Stimulated activated CD4-positive, alpha-beta T cell treated with anti-CD3 and anti-CD28 coated beads, Interleukin-4, amount 100 ng/mL, for 4 hours (primary cell): ENCODE measurements at regions not wholly inside any gene's neighbourhood (a gene's known extent, or its start where the extent isn't known, plus 50 kb on each side); places are given as distances from the start of the nearest gene placed in this dataset.

Source experiments
- DNase-seq, 2 experiments: peaks; one replicate each; pipeline ENCODE4 v3.0.0-alpha.2; 2020

DNA sequence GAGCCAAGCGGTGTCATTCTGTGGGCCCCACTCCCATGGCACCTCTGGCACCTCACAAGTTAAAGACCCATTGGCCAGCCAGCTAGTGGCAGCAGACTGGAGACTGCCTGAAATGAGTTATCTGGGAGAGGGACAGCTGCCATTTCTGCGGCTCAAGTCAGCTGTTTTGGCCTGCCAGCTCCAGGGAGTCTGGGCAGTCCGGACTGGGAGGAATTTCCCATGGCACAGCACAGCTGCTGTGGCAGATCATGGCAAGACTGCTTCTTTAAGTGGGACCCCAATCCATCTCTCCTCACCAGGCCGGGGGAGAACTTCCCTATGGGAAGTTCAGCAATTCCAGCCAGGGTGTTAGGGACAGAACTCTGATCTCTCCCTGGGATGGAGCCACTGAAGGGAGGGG lies 2187.6 kb upstream of the CELF4 start:
- no peak for DNase-seq

GRCh38 chr18:39752351-39752750 lies 2186.8 kb upstream of the CELF4 start:
- DNase-seq: no peak

- no peak for DNase-seq
Observed at GRCh38 chr18:39751921-39752320, 2186.3 kb upstream of the CELF4 start.

GRCh38 chr18:39751161-39751560 lies 2185.6 kb upstream of the CELF4 start:
- DNase-seq: no peak

DNA sequence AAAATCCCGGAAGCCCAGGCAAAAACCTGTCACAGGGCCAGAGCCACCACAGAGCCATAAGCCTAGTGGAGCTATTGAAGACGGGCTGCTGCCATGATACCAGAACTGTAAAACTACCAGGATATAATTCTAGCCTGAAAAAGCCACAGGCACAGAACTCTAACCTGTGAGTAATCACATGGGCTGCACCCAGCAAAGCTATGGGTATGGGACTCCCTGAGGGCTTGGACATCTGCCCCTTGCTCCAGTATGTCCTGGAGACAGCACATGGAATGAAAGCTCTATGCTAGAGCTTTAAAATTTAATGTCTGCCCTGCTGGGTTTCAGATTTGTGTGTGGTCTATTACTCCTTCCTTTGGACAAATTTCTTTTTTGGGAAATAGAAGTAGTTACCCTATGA lies 2183.6 kb upstream of the CELF4 start:
- no peak for DNase-seq

- no peak for DNase-seq
Observed at GRCh38 chr18:39748727-39749126, 2183.1 kb upstream of the CELF4 start.

GRCh38 chr18:39746201-39746600 lies 2180.6 kb upstream of the CELF4 start:
- no peak for DNase-seq

DNA sequence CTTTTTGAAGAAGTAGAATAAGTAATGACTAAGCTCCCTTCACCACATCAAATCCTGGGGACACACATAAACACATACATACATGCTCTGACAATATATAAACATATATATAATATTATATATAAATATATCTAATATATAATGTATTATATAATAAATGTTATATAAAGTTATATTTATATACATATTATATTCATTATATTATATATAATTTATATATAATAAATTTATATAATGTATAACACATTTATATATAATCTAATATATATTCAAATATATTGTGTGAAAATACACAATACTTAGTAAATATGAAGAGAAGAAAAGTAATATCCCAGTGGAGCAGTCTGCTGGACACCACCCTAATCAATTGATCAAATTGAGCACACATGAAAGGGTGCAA lies 2177.9 kb upstream of the CELF4 start:
- no peak for DNase-seq

GRCh38 chr18:39741755-39742466 lies 2176.3 kb upstream of the CELF4 start:
- DNase-seq: no peak

- no peak for DNase-seq
Observed at GRCh38 chr18:39737869-39738268, 2172.3 kb upstream of the CELF4 start.

GRCh38 chr18:39732918-39733317 lies 2167.3 kb upstream of the CELF4 start:
- no peak for DNase-seq

GRCh38 chr18:39730606-39731005 lies 2165.0 kb upstream of the CELF4 start:
- DNase-seq: no peak

GRCh38 chr18:39724652-39725051 lies 2159.1 kb upstream of the CELF4 start:
- no peak for DNase-seq

GRCh38 chr18:39721712-39722111 lies 2156.1 kb upstream of the CELF4 start:
- no peak for DNase-seq

GRCh38 chr18:39713961-39714360 lies 2148.4 kb upstream of the CELF4 start:
- DNase-seq: no peak

DNA sequence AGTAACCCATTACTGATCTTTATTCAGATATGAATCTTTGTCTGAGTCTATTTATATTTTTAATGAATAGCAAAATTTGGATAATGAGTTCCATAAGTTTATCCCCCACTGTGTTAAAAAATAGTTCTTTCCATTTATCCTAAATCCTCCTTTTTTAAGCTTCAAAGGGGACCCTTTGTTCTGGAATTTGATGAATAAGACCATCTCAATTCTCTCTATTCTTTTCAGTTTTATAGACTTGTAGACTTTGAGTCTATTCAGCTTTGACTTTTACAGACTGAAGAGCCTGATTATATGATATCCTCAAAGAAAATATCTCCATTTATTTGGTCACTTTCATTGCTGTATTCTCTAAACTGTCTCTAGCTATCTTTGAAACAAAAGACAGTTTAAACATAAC lies 2146.1 kb upstream of the CELF4 start:
- no peak for DNase-seq

- DNase-seq: no peak
Observed at GRCh38 chr18:39705362-39705761, 2139.8 kb upstream of the CELF4 start.

DNA sequence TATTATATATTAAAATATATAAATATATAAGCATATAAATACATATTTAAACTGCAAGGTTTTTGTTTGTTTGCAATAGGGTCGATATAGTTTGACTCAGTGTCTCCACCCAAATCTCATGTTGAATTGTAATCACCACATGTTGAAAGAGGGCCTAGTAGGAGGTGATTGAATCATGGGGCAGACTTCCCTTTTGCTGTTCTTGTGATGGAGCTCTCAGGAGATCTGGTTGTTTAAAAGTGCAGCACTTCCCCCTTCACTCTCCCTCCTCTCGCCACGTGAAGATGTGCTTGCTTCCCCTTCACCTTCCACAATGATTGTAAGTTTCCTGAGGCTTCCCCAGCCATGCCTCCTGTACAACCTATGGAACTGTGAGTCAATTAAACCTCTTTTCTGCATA lies 2137.3 kb upstream of the CELF4 start:
- no peak for DNase-seq

DNA sequence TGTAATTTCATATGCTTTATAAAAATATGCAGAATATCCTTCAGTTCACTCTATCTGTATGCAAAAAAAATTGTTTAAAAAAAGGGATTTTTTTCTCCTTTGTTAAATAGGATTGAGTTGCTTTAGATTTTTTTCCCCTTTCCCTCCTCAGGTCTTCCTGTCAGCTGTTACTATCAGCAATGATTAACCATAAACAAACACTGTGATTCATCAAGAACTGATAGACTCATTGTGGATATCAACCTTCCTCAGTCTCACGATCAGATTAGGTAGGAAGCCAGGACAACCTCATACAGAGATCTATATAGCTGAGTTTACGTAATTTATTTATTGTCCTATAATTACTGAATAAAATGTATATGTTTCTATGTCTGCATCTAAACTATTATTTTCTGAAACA lies 2136.2 kb upstream of the CELF4 start:
- no peak for DNase-seq

DNA sequence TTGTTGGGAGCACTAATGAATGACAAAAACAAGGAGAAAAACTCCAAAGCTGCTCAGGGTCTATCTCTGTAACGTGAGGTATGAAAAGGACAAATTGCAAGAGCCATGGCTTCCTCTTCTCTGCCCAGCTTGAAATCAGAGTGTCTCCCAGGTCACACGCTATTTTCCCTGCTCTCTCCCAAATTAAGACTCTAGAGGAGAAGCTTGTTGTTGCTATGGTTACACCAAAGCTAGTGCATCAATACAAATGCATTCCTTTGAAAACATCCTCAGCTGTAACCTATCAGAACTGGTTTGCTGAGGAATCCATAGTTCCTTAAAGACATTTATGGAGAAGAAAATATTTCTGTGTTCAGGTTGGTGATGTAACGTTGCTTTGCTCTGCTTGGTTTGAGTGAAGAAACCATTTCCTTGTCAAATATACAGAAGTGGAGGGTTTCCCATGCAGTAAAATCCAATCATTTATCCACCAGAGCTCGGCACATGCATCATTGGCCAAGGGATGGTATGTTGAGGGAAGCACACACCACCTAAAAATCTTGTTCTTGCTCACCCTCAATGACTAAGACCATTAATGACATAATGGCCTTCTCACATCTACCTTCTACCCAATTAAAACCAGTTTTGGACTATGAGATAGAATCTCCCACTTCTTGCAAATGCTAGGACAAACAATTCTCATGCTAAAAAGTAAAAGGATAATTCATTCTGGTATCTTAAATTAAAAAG lies 2135.6 kb upstream of the CELF4 start:
- DNase-seq: no peak

DNA sequence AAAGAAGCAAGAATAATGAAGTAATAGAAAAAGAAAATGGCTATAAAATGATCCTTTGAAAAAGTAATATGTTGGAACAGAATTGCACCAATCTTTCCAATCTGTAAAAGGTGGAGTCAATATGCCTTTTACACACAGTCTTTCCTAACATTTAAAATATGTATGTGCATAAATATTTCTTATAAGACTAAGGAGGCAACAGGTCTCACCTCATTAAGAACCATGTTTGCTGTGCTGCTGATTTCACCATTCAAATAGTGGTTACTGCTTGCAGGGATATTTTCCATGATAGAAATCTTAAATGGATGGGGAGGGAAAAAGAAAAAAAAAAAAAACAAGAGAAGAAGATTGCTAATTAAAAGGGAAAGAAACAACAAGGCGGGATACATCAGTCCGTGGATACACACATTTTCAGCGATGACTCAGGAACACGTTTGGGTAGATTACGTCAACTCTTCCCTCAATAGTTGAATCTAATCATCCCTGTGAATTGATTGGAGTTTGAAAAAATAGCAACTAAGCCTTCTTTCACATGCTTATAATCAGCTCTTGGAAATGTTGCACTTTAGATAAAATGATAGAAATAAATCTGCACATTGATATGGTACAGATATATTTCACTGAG lies 2133.9 kb upstream of the CELF4 start:
- no peak for DNase-seq

GRCh38 chr18:39698436-39698835 lies 2132.8 kb upstream of the CELF4 start:
- no peak for DNase-seq

- DNase-seq: no peak
Observed at GRCh38 chr18:39693359-39693758, 2127.8 kb upstream of the CELF4 start.

DNA sequence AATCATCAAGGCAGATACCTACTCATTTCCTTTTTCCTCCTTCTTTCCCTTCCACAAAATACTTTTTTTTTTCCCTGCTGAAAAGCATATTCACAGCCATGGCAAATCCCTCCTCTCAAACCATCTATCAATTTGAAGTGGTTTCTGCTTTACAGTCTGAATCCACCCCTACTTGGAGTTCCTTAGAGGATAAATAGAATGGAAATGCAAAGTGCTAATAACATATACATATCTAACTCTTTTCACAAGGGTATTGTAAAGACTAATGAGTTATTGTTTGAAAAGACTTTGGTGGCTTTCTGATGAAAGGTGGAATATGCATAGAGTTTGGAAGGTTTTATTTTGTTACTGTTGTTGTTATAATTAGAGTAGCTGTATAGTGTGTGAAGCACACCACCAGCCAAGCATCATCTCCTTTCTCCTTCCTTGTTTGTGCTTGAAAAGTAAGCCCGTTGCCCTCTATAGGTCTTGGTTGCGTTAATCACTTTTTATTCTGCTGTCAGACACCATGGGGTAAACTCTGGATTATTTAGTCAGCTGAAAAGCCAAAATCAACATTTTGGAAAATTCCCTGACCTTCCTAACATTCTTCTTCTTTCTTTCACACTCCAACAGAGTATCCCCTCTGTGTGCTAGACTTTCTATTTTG lies 2126.9 kb upstream of the CELF4 start:
- DNase-seq: no peak
